Ishikawa (cell line): ENCODE measurements at regions not wholly inside any gene's neighbourhood (a gene's known extent, or its start where the extent isn't known, plus 50 kb on each side); places are given as distances from the start of the nearest gene placed in this dataset.

Source experiments
- CEBPB ChIP-seq: IDR thresholded peaks from 2 replicates; pipeline ENCODE4 v1.6.1; 2012
- CREB1 ChIP-seq: IDR thresholded peaks from 2 replicates; pipeline ENCODE4 v1.6.1; 2012; ENCODE audit warnings: low read depth
- EGR1 ChIP-seq: IDR thresholded peaks from 2 replicates; pipeline ENCODE4 v1.6.1; 2012
- EP300 ChIP-seq: IDR thresholded peaks from 2 replicates; pipeline ENCODE4 v1.6.1; 2012; ENCODE audit warnings: borderline replicate concordance
- FOXM1 ChIP-seq: IDR thresholded peaks from 2 replicates; pipeline ENCODE4 v1.6.1; 2012; ENCODE audit warnings: low read depth, borderline replicate concordance
- MAX ChIP-seq: IDR thresholded peaks from 2 replicates; pipeline ENCODE4 v1.6.1; 2012
- NFIC ChIP-seq: IDR thresholded peaks from 2 replicates; pipeline ENCODE4 v1.6.1; 2012
- RAD21 ChIP-seq: IDR thresholded peaks from 2 replicates; pipeline ENCODE4 v1.6.1; 2012; ENCODE audit warnings: low read depth
- REST ChIP-seq: IDR thresholded peaks from 2 replicates; pipeline ENCODE4 v1.6.1; 2012; ENCODE audit warnings: low read depth, mild to moderate bottlenecking
- TAF1 ChIP-seq: IDR thresholded peaks from 2 replicates; pipeline ENCODE4 v1.6.1; 2012; ENCODE audit warnings: low read depth, mild to moderate bottlenecking
- TCF12 ChIP-seq: IDR thresholded peaks from 2 replicates; pipeline ENCODE4 v1.6.1; 2012; ENCODE audit warnings: low read depth
- TEAD4 ChIP-seq: IDR thresholded peaks from 2 replicates; pipeline ENCODE4 v1.6.1; 2012
- USF1 ChIP-seq: IDR thresholded peaks from 2 replicates; pipeline ENCODE4 v1.6.1; 2012
- YY1 ChIP-seq: IDR thresholded peaks from 2 replicates; pipeline ENCODE4 v1.6.1; 2012; ENCODE audit warnings: low read depth
- ZBTB7A ChIP-seq: IDR thresholded peaks from 2 replicates; pipeline ENCODE4 v1.6.1; 2012; ENCODE audit warnings: low read depth

DNA sequence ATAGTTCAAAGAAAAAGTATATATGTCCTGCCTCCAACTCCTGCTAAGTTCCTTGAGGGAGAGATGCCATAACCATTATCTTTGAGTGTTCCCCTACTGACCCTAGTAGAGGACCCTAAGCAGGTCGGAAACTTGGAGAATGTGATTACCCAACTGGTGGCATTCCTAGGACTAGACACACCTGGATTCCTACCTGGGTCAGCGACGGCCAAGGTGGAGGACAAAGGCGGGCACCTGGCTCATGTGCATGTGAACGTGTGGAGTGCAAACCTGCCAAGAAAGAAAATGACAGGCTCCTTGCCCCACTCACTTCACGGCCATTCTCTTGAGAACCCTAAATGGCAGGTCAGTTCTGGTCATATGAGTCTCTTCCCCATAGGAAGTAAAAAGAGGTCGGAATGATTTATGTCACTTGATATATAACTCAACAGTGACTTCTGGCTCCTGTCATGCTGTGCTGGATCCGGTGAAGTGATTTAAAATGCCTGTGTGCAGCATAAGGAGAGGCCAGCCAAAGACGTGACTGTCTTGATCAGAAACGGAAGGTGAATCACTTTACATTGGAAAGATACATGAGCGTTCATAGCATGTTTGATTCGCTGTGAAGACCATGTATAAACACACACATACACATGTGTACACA lies 371.6 kb downstream of the EIPR1 start:
- no peak for TF ChIP-seq ZBTB7A
- TF ChIP-seq TCF12: 0 out of 2 replicates have a peak, but pooled peaks have one; percentile 43
- TF ChIP-seq TAF1: no peak
- TF ChIP-seq NFIC: peak; percentile 25; the same call in 1 of the 2 replicates
- peak; percentile 62 for TF ChIP-seq TEAD4
- TF ChIP-seq EP300: peak; percentile 56; the same call in 1 of the 2 replicates
- TF ChIP-seq CREB1: no peak
- TF ChIP-seq YY1: no peak
- peak; percentile 49; the same call in 1 of the 2 replicates for TF ChIP-seq MAX

GRCh38 chr2:3001615-3002560 lies 375.7 kb downstream of the EIPR1 start:
- TF ChIP-seq TAF1 (no peak), RAD21 (peak; percentile 38; the same call in 1 of the 2 replicates)

DNA sequence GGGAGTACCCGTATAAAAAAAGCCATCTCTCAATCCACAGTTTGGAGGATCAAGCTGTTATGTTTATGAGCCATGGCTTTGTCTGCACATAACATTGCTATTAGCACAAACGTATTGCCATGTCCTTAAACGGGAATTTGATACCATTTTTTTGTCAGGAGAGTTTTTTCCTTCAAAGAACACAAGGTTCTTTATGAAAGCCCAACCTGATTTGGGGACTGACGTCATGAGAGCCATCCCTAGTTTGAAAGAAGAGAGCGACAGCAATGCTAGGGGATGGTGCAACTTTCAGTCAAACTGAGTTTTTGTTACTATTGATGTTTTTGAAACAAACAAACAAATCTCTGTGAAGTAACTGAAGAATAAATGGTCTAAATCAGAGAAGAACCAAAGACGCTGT lies 376.6 kb downstream of the EIPR1 start:
- TF ChIP-seq YY1 (no peak), TAF1 (no peak), USF1 (no peak), REST (no peak), NFIC (no peak), RAD21 (no peak), CREB1 (no peak), FOXM1 (no peak), MAX (no peak)

DNA sequence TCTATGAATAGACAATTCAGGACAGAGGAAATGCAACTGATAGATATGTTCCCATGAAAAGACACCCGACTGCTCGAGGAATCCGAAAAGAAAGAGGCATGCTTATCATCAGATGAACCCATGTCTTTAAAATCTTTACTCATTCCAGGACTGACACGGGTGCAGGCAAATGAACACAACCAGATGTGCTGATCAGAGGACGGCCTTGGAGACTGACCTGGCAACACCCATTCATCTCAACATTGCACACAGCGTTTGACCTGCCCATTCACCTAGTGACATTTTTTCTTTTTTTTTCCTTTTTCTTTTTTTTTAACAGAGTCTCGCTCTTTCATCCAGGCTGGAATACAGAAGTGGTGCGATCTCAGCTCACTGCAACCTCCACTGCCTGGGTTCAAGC lies 377.5 kb downstream of the EIPR1 start:
- no peak for TF ChIP-seq TCF12
- no peak for TF ChIP-seq CEBPB
- no peak for TF ChIP-seq YY1
- TF ChIP-seq REST: no peak
- no peak for TF ChIP-seq RAD21
- no peak for TF ChIP-seq TEAD4
- no peak for TF ChIP-seq ZBTB7A
- no peak for TF ChIP-seq TAF1
- TF ChIP-seq EP300: no peak
- no peak for TF ChIP-seq CREB1
- no peak for TF ChIP-seq NFIC
- TF ChIP-seq FOXM1: no peak
- no peak for TF ChIP-seq EGR1
- TF ChIP-seq MAX: no peak
- TF ChIP-seq USF1: no peak

DNA sequence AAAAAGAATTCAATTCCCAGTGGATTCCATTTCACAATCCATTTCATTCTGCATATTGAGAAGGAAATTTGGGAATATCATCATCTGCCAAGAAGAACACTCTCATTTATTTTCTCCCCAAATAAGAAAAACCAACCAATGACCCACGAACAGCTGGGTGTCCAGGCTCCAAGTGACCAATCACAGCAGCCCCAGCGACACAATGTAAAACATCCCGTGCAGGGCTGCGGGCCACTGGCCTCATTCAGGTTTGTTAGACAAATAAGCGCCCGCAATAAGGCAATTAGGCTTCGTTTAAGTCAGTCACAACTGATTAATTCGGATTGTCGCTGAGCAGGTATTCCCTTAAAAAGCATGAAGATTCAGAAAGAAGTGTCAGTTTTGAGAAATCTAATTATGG lies 378.6 kb downstream of the EIPR1 start:
- TF ChIP-seq USF1 (no peak), REST (no peak), MAX (no peak), ZBTB7A (no peak), EGR1 (no peak), RAD21 (no peak), EP300 (no peak), NFIC (no peak), TCF12 (no peak), CEBPB (no peak), FOXM1 (no peak), TEAD4 (no peak), TAF1 (no peak), YY1 (no peak), CREB1 (no peak)
